Keratinocyte (primary cell): ENCODE measurements at regions not wholly inside any gene's neighbourhood (a gene's known extent, or its start where the extent isn't known, plus 50 kb on each side); places are given as distances from the start of the nearest gene placed in this dataset.

Experiments
- EZH2 ChIP-seq: IDR thresholded peaks from one replicate; pipeline ENCODE4 v1.6.1; 2012; ENCODE audit warnings: inconsistent platforms, mild to moderate bottlenecking, low read length, moderate library complexity
- TF ChIP-seq, protein P1 (sequence below), 3 experiments: IDR thresholded peaks in 1 of 3; conservative IDR thresholded peaks in 1 of 3; optimal IDR thresholded peaks in 1 of 3; 2 replicates in 2 of 3; 3 replicates in 1 of 3; pipeline versions ENCODE3 to v1.5.1; 2011; ENCODE audit warnings: low read length in 3 of 3, mild to moderate bottlenecking in 3 of 3, moderate library complexity in 2 of 3, control low read depth in 1 of 3, inconsistent platforms in 1 of 3; ENCODE audit not compliant: insufficient read depth in 2 of 3; ENCODE audit errors: extremely low read depth in 1 of 3

DNA sequence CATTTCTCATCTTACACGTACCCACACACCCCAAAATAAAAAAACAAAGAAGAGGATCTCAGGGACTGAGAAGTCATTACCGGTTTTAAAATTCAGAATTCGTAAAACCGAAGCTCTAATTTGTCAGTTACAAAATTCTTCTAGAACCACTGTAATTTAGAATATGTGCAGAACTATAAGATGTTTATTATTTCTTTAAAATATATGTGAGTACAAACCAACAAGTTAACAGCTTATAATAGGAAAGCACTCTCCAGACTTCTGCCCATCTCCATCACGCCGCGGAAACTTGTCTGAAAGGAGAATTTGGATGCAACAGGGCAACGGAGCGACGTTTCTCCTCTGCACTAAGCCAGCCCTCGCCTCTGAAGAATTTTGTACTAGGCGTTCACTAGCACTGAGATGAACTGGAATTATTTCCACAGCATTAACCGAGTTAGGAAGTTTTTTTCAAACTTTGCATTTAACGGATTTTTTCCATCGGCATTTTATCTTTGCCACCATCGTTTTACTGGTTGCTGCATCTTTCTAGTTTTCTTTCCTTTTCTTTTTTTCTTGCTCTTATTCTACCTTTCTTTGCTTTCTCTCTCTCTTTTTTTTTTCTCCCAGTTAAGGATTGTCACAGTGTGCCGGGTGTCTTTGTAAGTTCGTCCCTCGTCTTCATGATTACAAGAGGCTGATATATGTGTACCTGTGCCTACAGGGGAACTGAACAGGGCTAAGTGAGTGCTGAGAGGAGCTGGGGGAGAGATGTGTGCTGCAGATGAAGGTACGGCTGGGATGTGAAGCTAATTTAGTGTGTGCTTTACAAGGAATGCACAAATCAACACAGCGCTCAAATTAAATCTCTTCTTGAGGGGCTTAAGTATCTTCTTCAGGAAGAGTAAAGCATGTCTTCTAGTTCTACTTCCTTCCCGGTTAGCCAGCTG lies 295.9 kb upstream of the NFE2L3 start:
- TF ChIP-seq, protein P1, sequence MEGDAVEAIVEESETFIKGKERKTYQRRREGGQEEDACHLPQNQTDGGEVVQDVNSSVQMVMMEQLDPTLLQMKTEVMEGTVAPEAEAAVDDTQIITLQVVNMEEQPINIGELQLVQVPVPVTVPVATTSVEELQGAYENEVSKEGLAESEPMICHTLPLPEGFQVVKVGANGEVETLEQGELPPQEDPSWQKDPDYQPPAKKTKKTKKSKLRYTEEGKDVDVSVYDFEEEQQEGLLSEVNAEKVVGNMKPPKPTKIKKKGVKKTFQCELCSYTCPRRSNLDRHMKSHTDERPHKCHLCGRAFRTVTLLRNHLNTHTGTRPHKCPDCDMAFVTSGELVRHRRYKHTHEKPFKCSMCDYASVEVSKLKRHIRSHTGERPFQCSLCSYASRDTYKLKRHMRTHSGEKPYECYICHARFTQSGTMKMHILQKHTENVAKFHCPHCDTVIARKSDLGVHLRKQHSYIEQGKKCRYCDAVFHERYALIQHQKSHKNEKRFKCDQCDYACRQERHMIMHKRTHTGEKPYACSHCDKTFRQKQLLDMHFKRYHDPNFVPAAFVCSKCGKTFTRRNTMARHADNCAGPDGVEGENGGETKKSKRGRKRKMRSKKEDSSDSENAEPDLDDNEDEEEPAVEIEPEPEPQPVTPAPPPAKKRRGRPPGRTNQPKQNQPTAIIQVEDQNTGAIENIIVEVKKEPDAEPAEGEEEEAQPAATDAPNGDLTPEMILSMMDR (optimal IDR thresholded peaks at IDR 0.05 in 1 of 3, IDR thresholded peaks at IDR 0.05 in 1 of 3, conservative IDR thresholded peaks at IDR 0.05 in 1 of 3; ENCODE audit: extremely low read depth in 1 of 3, insufficient read depth in 2 of 3, low read length in 3 of 3) = no peak
- no peak for TF ChIP-seq EZH2
